NCI-H748 (cell line): ENCODE measurements at regions not wholly inside any gene's neighbourhood (a gene's known extent, or its start where the extent isn't known, plus 50 kb on each side); places are given as distances from the start of the nearest gene placed in this dataset.
A peak's percentile ranks its signal among the peaks of the same experiment; 100 is the strongest.

Source experiments
- DNase-seq: peaks from one replicate; lab custom pipeline; 2025; ENCODE audit not compliant: unreplicated experiment; lab: John Stamatoyannopoulos, UW

DNA sequence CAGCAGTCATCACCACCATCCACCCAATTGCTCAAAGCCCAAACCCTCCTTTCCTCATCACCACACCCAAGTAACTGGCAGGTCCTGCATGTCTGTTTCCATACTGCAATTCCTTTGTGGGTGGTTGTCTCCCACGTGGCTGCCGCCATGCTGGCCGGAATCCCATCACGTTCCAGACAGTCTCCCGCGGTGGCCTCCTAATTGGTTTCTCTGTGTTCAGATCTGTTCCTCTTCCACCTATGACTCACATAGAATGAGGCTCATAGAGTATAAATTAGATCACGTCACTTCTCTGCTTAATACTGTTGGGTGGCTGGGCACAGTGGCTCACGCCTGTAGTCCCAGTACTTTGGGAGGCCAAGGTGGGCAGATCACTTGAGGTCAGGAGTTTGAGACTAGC, 813.0 kb downstream of the TYW1 start:
- DNase-seq: no peak

DNA sequence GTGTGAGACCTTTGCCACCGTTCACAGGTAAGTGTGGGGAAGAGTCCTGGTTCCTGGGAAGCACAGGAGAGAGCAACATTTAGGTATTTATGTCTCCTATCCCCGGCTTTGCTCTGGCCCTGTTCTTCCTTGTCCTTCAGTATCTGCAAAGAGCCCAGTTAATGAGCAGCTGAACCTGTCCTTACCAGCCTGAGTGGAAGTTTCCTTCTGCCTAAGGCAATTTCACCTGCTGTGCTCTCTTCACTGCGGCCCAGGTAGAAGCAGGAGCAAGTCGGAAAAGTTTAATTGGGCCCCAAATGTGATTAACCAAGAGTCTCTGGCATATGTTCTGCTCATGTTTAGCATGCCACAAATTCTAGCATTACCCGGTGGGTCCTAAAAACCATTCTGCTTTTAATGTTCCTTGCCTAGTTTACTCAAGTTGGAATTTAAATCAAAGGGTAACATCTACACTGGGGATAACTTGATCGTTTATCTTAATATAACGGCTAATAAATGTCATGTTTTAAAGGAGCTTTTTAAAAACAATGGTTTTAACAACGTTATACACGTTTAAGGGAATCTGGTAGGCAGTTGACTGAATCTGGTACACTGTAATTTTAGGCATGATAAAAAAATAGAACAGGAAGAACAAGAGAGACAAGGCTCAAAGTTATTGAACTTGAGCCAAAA, 817.1 kb downstream of the TYW1 start:
- DNase-seq: no peak

DNA sequence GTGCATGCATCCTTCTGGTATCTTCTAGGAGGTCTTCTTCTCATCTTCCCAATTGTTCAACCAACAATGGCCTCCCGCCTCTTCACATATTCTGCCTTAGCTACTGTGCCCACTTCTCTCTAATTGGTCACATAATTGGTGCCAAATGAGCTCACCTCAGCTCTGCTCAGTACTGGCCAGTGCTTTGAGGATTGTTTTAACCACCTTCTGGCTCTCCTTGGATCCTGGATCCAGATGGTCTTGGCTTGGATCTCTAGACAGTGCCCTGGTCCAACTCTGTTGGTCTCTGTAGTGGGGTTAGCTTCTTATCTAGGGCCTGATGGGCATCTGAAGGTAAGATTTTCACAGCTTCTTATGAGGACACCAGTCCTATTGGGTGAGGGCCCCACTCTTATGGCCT, 820.8 kb downstream of the TYW1 start:
- DNase-seq: no peak

DNA sequence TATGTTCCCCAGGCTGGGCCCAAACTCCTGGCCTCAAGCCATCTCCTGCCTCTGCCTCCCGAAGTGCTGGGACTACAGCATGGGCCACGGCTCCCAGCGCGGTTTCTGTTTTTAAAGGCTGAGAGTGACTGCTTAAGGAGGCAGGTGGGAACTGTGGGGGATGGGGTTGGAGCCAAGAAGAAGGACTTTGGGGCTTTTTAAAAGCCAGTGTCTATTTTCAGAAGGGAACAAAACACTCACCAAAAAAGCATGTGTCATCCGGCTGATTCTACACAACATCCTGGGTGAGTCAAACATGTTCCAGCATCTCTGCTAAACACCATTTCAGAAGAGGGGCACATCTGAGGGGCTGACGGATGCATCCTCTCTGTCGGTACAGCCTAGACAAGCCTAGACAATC, 824.5 kb downstream of the TYW1 start:
- DNase-seq: no peak

DNA sequence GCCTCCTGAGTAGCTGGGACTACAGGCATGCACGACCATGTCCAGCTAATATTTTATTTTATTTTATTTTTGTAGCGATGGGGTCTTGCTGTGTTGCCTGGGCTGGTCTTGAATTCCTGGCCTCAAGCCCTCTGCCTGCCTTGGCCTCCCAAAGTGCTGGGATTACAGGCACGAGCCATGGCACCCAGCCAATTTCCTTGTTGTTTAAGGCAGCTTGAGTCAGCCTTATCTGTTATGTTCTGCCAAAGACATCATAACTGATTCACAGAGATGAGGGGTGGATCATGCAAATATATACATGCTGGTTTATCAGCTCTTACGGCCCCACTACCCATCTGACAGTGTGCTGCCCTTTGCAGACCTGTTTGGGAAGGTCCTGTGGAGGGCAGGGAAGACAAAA, 826.7 kb downstream of the TYW1 start:
- peak; percentile 12 for DNase-seq

DNA sequence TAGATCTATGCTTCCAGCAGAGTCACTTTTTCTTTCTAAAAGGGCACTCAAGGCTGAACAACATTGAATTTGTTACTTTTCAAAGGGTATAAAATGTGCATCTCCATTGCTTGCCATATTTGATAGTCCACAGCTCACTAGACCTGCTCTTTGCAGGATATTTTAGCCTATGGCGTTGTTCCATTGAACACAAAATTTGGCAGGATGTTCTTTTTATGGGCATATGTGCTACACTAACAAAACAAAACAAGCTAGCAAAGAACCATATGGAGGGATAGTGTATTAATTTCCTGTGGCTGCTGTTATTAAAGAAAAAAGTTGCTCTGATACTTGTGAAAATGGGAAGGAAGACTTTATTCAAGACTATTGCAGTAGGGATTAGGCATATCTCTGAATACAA, 828.7 kb downstream of the TYW1 start:
- DNase-seq: no peak

DNA sequence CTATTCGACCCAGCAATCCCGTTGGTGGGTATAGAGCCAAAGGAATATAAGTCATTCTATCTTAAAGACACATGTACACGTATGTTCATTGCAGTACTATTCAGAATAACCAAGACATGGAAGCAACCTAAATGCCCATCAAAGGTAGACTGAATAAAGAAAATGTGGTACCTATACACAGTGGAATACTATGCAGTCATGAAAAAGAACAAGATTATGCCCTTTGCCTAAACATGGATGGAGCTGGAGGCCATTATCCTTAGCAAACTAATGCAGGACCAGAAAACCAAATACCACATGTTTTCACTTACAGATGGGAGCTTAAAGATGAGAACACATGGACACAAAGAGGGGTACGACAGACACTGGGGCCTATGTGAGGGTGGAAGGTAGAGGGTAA, 845.3 kb downstream of the TYW1 start:
- DNase-seq: no peak

DNA sequence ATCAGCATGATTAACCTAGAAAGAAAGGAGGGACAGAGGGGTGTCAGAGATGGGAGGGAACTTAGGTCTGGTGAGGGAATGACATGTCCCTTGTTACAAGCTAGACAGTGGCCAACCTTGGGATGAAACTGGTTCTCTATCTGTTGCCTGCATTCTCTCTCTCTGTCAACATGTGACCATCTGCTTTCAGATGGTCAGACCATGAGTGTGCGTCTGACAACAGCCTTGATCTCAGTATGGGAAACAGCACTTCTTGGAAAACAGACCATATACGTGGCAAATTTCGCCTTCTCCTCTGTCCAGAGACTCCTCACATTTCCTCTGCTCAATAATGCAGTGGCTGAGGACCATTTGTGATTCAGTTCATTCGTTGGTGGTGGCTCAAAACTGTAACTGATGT, 845.9 kb downstream of the TYW1 start:
- DNase-seq: no peak

DNA sequence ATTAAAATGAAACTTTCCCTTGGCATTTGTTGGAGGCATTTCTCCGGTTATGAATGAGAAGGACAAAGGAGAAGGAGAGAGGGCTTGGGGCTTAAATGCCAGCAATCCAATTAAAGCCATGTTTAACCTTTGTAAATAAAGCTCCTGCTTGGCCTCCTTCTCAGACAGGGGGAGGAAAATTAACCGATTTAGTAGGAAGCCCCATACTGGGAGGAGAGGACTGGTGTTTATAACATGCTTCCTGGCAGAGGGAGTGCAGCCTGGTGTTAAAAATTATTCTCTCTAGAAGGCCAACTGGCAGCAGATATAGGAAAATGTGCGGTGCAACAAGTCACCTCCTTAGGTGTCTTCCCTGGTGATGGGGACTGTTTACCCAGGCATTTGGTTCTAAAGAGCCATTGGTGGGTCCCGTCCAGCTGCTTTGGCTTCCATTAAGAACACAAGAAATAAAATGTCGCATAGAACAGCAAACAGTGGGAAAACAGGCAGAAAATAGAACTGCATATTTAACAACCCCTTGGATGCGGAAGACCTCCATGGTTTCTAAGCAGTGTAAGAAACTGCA, 846.5 kb downstream of the TYW1 start:
- DNase-seq: peak; percentile 18

DNA sequence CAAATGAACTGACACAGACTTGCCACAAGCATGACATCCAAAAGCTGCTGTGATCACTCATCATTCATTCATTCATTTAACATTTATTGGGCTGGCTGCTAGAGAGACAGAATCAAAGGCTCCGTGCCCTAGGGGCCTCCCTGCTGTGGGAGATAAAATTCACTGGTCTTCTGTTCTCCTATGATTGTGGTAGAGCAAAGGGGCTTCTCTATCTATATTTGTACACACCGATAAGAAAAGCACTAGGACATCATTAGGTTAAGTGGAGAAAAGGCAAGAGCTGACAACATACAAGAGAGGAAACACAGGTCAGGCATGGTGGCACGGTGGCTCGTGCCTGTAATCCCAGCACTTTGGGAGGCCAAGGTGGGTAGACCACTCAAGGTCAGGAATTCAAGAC, 847.0 kb downstream of the TYW1 start:
- DNase-seq: no peak

DNA sequence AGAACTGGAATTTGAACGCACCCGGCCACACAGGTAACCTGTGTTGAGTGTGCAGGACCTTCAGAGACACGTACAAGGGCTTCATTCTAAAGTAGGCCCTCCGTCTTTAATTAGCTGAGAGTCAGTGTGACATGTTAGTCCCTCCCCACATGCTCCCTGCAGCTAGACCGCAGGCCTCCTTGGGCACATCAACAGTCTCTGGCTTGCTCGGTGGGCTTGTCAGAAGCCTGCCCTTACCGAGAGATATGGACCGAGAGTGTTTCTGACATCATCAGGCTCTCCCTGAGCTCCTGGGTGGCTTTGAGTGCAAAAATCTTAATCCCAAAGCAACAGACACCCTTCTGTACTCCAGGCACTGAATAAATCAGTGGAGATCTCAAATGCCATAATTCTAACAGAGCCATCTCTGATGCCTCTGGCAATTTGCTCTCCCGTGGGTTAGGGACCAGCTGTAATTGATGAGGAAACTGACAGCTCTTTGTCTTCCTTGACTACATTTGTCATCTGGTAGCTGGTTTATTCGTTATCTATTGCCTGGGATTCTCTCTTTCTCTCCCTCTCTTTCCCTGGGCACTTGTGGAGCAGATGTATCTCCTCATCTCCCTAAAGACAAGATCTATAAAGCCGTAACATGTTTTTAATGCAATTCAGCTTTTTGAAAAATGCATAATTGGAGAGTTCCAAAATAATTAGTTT, 850.6 kb downstream of the TYW1 start:
- no peak for DNase-seq

DNA sequence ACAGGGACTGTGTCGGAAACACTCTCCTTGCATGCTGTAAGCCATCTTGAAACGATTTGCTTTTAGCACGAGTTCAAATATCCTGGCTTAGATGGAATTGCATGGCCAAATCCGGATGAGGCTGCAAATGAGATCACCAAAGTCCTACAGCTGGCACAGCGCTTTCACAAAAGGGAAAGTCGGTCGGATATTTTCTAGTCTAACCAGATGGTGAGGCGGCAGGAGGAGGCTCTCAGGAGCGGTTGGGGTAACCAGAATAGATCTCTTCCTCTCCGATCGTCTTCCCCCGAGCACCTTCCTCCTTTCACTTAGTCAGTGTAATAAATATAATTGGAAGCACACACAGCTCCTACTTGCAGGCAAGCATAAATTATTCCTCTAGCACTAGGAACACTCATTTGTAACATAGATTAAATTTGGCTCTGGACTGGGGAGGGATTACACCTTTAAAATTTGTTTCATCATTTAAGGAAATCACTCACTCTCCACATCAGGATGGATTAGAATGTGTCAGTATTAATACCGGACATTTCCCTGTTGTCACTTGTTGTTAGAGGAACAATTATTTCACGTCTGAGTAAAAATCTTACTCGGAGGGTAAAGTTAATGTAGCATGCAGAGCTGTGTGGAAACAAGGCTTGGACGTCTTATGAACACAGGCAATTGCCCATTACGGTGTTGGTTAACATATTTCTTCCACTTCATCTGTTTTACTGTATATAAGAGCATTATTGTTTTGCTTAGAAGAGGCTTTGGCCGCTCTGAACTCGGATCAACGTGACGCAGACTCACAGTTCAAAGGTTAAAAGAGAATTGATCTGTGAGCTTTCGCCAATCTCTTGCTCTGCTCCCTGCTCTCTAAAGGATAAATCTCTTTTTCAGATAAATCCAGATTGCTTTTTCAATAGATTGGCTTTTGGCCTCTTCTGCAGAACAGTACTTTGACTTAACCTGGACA, 857.9 kb downstream of the TYW1 start:
- no peak for DNase-seq

DNA sequence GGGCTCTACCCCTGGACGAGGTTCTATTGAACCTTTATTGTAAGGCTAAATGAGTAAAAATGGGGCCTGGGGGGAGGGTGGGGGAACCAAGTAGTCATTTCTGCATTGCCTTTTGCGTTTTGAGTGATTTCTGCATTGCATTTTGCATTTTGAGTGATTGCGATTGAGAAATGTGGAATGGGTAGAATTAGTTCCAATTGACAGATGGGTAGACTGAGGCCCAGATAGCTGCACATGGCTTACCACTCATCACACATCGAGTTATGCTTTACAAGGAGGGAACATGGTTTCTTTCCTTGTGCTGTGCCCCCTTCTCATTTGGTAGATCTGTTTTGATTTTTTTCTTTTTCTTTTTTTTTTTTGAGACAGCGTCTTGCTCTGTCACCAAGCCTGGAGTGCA, 858.7 kb downstream of the TYW1 start:
- no peak for DNase-seq

DNA sequence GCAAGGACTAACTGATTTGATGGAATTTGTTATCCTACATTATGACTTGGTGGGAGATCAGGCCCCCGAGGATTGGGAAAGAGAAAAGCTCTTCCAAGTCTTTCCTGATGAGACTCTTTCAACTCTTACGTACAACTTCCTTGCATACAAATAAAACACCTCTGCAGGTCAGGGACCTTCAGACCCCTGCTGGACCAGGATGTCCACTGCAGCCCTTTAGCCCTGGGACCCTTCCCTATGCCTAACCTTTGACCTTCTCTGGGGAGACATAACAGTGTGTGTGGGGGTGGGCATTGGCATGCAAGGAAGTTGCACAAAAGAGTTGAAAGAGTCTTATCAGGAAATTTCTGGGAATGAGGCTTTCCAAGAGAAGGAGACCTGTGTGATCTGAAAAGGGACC, 859.4 kb downstream of the TYW1 start:
- no peak for DNase-seq

DNA sequence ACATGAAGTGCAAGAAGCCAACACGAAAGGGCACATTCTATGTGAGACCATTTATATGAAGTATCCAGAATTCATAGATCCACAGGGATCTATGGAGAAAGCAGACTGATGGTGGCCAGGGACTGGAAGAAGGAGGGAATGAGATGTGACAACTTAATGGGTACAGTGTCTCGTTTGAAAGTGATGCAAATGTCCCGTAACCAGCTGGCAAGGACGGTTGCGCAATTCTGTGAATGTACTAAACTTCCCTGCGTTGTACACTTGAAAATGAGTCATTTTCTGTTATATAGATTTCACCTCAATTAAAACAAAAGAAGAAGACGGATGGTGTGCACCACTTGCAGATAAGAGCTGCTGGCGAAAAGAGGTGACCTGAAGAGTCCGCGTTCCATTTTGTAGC, 861.1 kb downstream of the TYW1 start:
- no peak for DNase-seq

DNA sequence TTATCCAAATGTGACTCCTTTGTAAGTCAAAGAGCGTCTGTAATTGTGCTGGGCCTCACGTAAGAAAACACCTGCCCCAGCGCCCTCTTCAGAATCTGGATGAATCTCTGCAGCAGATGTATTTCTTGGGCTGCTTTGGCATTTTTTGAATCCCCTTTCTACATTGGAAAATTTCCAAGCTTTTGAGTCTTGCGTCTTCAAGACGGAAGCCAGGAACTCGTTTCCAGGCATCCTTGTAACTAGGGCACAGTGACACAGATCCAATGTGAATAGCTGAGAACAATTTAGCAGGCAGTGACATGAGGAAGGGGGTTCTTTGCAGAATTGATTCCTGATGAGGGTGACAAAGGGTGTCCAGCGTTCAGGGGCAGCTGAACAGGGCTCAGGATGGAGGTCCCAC, 862.3 kb downstream of the TYW1 start:
- DNase-seq: no peak

DNA sequence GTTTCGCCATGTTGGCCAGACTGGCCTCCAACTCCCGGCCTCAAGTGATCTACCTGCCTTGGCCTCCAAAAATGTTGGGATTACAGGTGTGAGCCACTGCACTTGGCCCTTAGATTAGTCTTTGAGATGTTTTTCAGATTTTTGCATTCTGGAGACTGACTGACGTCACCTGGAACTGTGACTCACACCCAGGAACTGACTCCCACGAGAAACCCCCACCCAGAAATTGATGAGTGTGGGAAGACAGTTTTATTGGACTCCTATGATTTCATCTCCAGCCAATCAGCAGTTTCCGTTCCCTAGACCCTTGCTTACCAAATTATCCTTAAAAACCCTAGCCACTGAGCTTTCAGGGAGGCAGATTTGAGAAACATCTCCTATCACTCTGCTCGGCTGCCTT, 867.3 kb downstream of the TYW1 start:
- no peak for DNase-seq

DNA sequence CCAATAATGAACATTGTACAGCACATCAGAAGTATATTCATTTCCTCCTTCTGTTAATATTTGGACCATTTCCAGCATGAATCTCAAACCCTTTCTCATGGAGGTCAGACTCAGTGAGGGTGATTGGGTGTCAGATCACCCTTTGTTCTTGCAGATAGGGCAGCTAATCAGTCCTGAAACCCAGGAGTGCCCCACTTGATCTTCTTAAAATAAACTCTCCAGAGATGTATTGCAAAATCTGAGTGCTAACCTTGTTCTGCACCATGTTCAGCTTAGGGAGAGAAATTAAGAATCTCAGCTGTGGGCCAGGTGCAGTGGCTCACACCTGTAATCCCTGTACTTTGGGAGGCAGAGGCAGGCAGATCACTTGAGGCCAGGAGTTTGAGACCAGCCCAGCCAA, 869.4 kb downstream of the TYW1 start:
- DNase-seq: no peak

DNA sequence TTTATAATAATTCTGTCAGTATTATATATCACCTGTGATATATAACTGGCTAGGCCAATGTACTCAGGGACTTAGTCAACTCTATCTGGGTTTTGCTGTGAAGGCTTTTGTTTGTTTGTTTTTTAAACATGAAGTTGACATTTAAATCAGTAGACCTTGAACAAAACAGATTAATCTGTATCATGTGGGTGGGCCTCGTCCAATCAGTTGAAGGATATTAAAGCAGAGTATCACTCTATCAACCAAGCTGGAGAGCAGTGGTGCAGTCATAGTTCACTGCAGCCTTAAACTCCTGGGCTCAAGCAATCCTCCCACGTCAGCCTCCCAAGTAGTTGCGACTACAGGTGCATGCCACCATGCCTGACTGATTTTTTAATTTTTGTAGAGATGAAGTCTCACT, 870.2 kb downstream of the TYW1 start:
- DNase-seq: no peak

DNA sequence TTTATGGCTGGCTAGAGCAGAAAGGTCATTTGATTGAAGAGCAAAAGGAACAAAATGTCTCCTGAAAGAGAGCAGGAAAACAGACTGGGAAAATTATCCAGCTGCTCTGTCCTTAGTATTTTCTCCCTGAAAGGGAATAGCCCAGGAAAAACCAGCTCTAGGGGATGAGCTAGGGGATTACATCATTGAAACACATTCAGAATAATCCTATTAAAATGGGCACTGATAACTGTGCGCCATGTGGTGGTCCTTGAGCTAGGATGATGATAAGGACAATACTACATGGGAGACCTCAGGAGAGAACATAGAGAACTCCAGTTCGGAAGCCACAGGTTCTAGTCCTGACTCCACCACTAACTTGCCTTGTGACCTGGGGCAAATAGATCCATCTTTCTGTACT, 873.8 kb downstream of the TYW1 start:
- no peak for DNase-seq

DNA sequence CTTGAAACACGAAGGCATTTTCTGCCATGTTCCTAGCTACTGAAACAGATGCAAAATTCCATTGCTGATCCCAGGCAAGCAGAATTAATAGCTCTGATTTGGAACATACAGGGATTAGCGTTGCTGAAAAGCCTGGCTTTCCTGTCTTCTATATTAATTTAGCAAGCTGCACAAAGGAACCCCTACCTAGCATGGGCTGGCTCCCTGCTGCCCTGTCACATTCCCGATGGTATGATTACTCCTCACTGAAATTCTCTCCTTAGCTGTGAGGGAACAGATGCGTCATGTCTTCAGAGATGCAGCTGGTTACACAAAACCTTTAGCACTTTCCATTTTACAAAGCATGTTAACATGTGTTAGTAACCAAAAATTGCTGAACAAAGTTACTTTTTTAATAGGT, 878.9 kb downstream of the TYW1 start:
- DNase-seq: no peak

DNA sequence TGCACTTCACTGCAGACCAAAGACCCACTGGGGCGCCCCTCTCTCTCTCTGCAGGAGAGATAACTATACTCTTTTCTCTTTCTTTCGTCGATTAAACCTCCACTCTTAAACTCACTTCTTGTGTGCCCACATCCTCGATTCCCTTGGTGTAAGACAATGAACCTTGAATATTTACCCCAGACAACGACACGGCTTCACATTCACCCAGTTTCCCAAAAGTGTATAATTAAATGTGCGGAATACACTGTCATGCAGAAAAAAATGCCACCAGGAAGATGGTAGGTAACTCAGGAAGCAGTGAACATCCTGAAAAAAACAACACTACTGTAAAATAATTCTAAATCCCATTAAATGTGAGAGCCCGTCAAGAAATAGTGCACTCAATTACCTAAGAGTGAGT, 882.2 kb downstream of the TYW1 start:
- DNase-seq: no peak
